Esophagus squamous epithelium (tissue), 4 donors: ENCODE measurements at regions not wholly inside any gene's neighbourhood (a gene's known extent, or its start where the extent isn't known, plus 50 kb on each side); places are given as distances from the start of the nearest gene placed in this dataset.

Source experiments
- CTCF ChIP-seq, 6 experiments: fragments of 450-650 bp in 4 of 6; fragments of 200-600 bp in 2 of 6; sonication (generic) in 2 of 6; IDR thresholded peaks; one replicate each; pipeline ENCODE4 v1.5.1; 2016 to 2019; ENCODE audit warnings: antibody characterized with exemption in 6 of 6, mild to moderate bottlenecking in 4 of 6, moderate library complexity in 4 of 6
- POLR2A ChIP-seq, 4 donors: fragments of 450-650 bp; IDR thresholded peaks; one replicate each; pipeline ENCODE4 v1.6.1; 2017; ENCODE audit warnings: antibody characterized with exemption in 4 of 4, mild to moderate bottlenecking in 4 of 4, moderate library complexity in 3 of 4

DNA sequence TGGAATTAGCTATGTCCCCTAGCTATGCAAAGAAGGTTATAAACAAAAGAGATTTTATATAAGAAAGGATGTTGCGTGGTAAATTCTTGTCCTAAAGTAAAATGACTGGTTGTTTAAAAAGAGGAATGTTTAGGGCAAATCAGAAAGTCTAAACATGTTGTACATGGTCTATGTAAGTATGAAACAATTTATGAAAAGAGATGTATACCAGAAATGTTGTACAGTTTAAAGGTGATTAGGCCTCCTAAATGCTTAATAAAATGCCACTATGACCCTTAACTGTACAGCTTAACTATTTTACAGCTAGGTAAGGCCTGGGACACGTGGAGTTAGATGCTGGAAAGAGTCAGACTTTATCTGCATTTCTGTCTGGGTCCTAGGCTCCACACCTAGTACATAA, 775.9 kb upstream of the KLHL1 start:
- TF ChIP-seq POLR2A (IDR thresholded peaks at IDR 0.05) (no peak), CTCF (IDR thresholded peaks at IDR 0.05) (no peak)
